ELF-1 (cell line): ENCODE measurements at regions not wholly inside any gene's neighbourhood (a gene's known extent, or its start where the extent isn't known, plus 50 kb on each side); places are given as distances from the start of the nearest gene placed in this dataset.
A peak's percentile ranks its signal among the peaks of the same experiment; 100 is the strongest.
"Not testable (repeated sequence)": the region's sequence is repeated elsewhere in the genome, so short reads cannot be mapped to it uniquely, and the experiment has no call there.

Source experiments
- DNase-seq: peaks from one replicate; pipeline ENCODE4 v3.0.0-alpha.2; 2016; ENCODE audit warnings: low read depth, low spot score

DNA sequence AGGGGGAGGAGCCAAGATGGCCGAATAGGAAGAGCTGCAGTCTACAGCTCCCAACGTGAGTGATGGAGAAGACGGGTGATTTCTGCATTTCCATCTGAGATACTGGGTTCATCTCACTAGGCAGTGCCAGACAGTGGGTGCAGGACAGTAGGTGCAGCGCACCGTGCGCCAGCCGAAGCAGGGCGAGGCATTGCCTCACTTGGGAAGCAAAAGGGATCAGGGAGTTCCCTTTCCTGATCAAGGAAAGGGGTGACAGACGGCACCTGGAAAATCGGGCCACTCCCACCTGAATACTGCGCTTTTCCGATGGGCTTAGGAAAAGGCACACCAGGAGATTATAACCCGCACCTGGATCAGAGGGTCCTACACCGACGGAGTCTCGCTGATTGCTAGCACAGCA is 121.1 kb upstream of the SESTD1 start:
- not testable (repeated sequence) for DNase-seq

- no peak for DNase-seq
These were observed 119.3 kb upstream of the SESTD1 start for GRCh38 chr2:179383975-179384374.

DNA sequence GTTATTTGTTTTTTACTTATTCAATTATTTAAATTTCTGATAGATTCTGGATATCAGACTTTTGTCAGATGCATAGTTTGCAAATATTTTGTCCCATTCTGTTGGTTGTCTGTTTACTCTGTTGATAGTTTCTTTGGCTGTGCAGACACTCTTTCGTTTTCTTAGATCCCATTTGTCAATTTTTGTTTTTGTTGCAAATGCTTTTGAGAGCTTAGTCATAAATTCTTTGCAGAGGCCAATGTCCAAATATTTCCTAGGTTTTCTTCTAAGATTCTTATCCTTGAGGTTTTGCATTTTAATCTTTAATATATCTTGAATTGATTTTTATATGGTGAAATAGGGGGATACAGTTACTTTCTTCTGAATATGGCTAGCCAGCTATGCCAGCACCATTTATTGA is 112.7 kb upstream of the SESTD1 start:
- DNase-seq = no peak

GRCh38 chr2:179376881-179377280 is 112.2 kb upstream of the SESTD1 start:
- no peak for DNase-seq

- DNase-seq = no peak
These were observed 109.2 kb upstream of the SESTD1 start for GRCh38 chr2:179373816-179374215.

DNA sequence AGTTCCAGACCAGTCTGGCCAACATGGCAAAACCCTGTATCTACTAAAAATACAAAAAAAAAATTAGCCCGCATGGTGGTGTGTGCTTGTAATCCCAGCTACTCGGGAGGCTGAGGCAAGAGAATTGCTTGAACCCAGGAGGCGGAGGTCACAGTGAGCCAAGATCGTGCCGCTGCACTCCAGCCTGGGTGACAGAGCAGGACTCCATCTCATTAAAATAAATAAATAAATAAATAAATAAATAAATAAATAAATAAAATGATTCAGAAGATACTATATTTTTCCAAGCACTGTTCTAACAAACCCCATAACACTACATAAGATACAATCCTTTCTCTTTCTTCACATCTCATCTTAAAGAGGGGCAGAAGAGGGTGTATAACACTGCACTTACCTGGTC is 100.9 kb upstream of the SESTD1 start:
- not testable (repeated sequence) for DNase-seq

DNA sequence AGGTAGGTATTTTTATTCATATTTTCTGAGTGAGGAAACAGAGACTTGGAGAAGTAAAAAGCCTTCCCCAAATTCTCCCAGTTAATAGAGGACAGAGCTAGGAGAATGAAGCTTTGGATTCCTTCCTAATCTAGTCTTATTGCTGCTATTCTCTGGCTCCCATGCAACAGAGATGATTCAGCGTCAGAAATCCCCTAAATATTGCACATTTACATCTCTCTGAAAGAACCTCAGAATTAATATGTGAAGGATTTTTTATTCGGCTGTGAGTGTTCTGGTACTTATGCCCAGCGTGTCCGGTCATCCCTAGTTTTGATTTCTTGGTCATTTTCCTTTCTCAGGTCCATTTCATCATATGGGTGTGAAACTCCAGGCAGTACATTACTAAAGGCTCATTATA is 91.2 kb upstream of the SESTD1 start:
- DNase-seq = no peak

DNA sequence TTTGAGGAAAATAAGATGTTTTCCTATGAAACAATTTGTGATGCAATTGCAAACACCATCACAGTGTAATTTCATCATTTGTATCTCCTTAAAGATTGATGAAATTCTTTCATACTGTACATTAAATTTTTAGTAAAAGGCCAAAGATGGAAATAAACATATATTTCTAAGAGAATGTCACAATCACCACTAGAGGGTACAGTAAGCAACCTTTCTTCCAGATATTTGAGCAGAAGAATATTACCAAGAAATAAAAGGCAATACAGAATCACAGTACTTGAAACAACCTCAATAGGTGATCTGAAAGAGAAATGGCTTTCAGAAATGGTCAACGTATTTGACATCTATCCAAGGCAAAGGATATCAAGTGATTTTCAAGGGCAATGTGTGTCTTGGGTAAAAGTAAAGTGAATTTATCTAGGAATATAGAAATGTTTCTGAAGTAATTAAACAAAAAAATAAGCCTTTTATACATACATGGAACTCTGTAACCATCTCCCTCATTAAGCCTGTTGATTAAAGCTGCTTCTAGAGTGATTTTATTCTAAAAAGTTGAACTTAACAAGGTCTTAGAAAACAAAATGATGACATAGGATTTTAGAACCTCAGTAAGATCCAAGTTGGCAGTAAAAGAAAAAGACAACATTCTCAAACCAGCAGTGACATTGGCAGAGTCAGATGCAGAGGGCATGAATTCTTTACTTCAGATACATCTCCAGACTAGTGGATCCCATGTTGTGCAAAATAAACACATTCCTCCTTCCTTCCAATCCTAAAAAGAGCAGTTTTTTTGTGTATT is 90.3 kb upstream of the SESTD1 start:
- DNase-seq = no peak

- DNase-seq = no peak
These were observed 89.7 kb upstream of the SESTD1 start for GRCh38 chr2:179354296-179354695.

- no peak for DNase-seq
These were observed 87.5 kb upstream of the SESTD1 start for GRCh38 chr2:179352181-179352580.

DNA sequence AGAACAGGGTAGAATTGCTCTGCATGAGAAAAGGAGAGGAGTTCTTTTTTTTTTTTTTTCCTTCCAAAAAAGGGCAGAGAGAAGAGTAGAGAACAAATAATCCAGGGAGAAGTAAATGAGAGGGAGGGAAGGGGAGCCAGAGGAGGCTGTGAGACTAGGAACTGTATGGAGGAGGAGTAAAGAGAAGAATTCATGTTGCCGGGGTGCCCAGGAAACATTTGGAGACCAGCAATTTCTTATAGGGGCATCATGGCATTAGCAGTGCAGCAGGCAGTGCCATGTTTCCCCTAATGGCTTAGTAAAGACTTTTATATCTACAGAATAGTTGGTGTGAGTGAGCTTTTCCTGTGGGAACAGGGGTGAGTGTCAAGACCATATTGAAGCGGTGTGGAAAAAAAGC is 86.4 kb upstream of the SESTD1 start:
- no peak for DNase-seq

GRCh38 chr2:179349670-179350303 is 85.2 kb upstream of the SESTD1 start:
- no peak for DNase-seq

DNA sequence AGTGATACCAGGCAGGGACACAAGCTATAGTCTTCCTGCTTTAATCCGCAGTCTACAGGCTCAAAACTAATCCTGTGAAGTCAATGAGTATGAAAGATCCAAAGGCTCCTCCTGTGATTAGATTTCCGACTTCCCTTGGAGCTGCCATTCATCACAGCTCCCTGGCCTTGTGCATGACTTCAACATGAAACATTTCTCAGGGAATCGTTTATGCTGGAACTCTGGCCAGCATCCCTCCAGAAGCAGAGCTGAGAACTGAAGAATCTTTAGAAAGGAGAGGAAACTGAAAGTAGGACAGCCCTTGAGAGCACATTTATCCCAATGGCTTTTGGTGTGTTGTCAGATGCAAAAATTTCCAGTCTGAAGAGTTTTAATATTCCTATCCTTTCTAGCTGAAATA is 84.3 kb upstream of the SESTD1 start:
- DNase-seq = no peak

DNA sequence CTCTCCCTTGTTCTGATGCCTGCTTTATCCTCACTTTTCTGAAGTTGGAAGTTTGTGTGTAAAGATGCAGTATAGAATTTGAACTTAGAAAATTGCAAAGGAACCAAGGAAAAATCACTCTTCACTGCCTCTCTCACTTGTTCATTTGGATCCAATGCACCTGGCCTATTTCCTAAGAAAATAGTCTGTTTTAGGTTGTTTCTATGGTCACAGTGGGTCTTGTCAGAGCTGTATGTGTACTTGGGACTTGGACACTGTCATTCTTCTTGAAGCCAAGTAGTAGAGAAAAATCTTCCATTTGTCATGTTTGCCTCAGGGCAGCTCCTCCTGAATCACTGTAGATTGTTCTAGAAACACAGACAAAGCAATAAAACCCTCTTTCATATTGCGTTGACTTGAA is 80.3 kb upstream of the SESTD1 start:
- DNase-seq = no peak

GRCh38 chr2:179344280-179344964 is 79.8 kb upstream of the SESTD1 start:
- no peak for DNase-seq

- no peak for DNase-seq
These were observed 79.3 kb upstream of the SESTD1 start for GRCh38 chr2:179343945-179344279.

- no peak for DNase-seq
These were observed 76.7 kb upstream of the SESTD1 start for GRCh38 chr2:179341152-179341866.

GRCh38 chr2:179340678-179341077 is 76.0 kb upstream of the SESTD1 start:
- no peak for DNase-seq

DNA sequence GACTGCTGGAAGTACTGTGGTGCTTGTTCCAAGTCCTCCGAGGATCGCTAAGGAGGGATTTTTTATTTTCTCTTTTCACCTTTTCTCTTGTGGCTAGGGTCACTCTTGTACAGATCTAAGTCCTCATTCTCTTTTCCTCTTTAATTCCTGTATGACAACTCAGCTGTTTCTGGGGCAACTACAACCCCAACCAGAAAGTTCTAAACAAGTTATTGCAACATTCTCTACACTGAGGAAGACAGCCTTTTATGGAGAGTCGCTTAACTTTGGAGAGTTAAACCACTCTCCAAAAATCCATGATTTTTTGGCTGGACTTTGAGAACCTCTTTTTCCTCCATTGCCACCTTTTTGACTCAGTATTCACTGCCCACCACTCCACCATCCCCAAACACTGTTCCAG is 74.0 kb upstream of the SESTD1 start:
- no peak for DNase-seq

DNA sequence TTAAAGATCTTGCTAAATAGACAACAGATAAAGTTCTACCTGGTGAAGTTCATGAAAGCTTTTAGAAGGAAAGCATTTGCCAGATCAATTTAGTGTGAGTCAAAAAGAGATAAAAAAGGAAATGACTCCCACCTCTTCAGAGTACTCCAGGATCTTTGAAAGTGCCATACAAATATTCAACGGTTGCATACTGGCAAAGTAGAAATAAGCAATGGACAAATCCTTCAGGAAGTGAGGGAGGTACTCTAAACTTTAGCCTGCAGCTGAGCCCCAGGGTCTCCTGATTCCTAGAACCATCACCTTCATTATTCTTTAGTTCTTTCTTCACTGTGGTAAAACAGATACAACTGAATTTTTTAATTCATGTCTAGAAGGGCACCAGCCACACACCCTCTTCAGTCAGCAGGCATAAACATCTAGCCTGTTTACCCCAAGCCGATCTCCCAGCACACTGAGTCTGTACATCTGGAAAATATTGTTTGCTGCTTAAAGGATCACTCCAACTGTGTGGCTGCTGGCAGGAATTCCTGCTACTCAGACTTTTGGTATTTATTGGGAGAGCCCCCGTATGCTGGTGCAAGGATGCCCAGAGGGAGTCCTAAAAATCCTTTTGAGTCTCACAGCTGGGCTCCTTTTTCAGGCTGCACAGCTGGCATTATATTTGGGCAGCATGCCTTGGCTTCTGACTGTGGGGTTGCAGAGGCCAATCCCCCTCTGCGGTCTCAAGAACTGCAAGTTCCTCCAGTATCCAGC is 72.3 kb upstream of the SESTD1 start:
- peak; percentile 48 for DNase-seq

DNA sequence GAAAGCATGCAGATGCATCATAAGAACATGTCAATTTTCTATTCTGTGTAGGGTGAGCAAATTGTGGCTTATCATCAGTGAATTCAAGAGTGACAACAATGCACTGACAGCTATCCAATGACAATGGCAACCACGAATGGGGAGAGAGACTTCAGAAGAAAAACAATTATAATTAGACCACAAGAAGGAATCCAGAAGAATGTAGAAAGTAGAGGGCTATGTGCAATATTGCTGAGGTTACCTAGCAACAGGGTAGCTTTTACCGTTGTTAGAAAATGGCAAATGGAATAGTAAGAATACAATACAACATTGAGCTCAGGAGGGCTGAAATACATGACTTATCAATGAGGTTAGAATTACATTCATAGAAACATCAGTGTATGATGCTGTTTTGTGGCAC is 71.1 kb upstream of the SESTD1 start:
- no peak for DNase-seq

- no peak for DNase-seq
These were observed 68.3 kb upstream of the SESTD1 start for GRCh38 chr2:179332903-179333302.
